ENCODE measurements at regions not wholly inside any gene's neighbourhood (a gene's known extent, or its start where the extent isn't known, plus 50 kb on each side); places are given as distances from the start of the nearest gene placed in this dataset.
A peak's percentile ranks its signal among the peaks of the same experiment; 100 is the strongest.

DNA sequence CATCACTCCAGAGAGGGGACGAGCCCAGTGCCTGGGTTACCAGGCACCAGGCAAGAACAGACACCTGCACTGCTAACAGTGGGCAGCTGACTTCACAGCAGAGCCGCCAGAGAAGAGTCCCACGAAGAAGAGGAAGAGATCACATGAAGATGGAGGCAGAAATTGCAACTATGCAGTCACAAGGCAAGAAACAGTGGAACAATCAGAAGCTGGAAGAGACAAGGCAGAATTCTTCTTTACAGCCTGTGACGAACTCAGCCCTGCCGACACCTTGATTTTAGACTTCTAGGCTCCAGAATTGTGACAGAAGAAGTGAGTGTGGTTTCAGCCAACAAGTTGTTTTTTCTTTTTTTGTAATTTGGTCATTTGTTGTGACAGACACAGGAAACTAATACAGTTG, 59.2 kb downstream of the IL12A start:
- H4K20me1 ChIP-seq (ENCODE audit: insufficient read depth, low read length): no peaks in the 10 kb centered on the region
- peaks cover 5 to 7% of the 10 kb centered on the region in 2 donors for H3K9me3 ChIP-seq (replicated peaks in 1 of 2; ENCODE audit: control insufficient read depth in 1 of 2, insufficient read depth in 1 of 2, low read length in 2 of 2)
- Mint-ChIP-seq H3K4me3 (no peak overlapping the region), H3K36me3 (no peaks in the 10 kb centered on the region), H3K9me3 (peaks cover 3 to 8% (median 5%) of the 10 kb centered on the region in 7 donors), H3K4me1 (peaks cover 13% of the 10 kb centered on the region), H3K27me3 (ENCODE audit: low read depth in 3 of 3) (peaks cover 0 to 12% (median 0%) of the 10 kb centered on the region in 3 donors), H3K27ac (no peak overlapping the region)
- intact Hi-C loops (cut with micrococcal nuclease): no loop called here
- H3K4me1 ChIP-seq (ENCODE audit: control insufficient read depth in 1 of 2, insufficient read depth in 2 of 2, low read length in 2 of 2): no peaks in the 10 kb centered on the region
- no peak overlapping the region for H3K4me2 ChIP-seq (replicated peaks; ENCODE audit: extremely low read depth, low read length, poor library complexity, severe bottlenecking)
- H3K27ac ChIP-seq (ENCODE audit: low read depth in 1 of 2, low read length in 2 of 2): no peak overlapping the region
- DNase-seq: no peak
- H3K27me3 ChIP-seq (ENCODE audit: control insufficient read depth in 2 of 2, insufficient read depth in 2 of 2, low read length in 2 of 2): no peaks in the 10 kb centered on the region
- H3K79me2 ChIP-seq (ENCODE audit: insufficient read depth, low read length): no peaks in the 10 kb centered on the region
- no peak overlapping the region for H3K9ac ChIP-seq (ENCODE audit: insufficient read depth, low read length, poor library complexity, severe bottlenecking)
- TF ChIP-seq CTCF (IDR thresholded peaks at IDR 0.05): no peak
- WGBS (ENCODE audit: insufficient coverage): 31% methylated on average over 4 of the region's 5 CpGs
- H3K4me3 ChIP-seq (replicated peaks in 1 of 3; ENCODE audit: low read depth in 2 of 3, low read length in 3 of 3): no peak overlapping the region
- H3K36me3 ChIP-seq (replicated peaks in 1 of 2; ENCODE audit: control insufficient read depth in 1 of 2, insufficient read depth in 2 of 2, low read length in 2 of 2): no peaks in the 10 kb centered on the region
- peak overlapping the region; percentile 54 for H2AFZ ChIP-seq (ENCODE audit: insufficient read depth, low read depth, low read length, poor library complexity, severe bottlenecking)

GRCh38 chr3:160049038-160049437, 60.4 kb downstream of the IL12A start:
- Mint-ChIP-seq H3K36me3 (no peaks in the 10 kb centered on the region), H3K4me3 (no peak overlapping the region), H3K4me1 (peaks cover 13% of the 10 kb centered on the region), H3K27me3 (ENCODE audit: low read depth in 3 of 3) (peaks cover 0 to 12% (median 1%) of the 10 kb centered on the region in 3 donors), H3K9me3 (no peaks in the 10 kb centered on the region), H3K27ac (no peak overlapping the region)
- H4K20me1 ChIP-seq (ENCODE audit: insufficient read depth, low read length): no peaks in the 10 kb centered on the region
- DNase-seq: no peak
- no peak overlapping the region for H2AFZ ChIP-seq (ENCODE audit: insufficient read depth, low read depth, low read length, poor library complexity, severe bottlenecking)
- no peak for TF ChIP-seq CTCF (IDR thresholded peaks at IDR 0.05)
- intact Hi-C loops (cut with micrococcal nuclease): no loop called here
- H3K79me2 ChIP-seq (ENCODE audit: insufficient read depth, low read length): no peaks in the 10 kb centered on the region
- H3K9me3 ChIP-seq (replicated peaks in 1 of 2; ENCODE audit: control insufficient read depth in 1 of 2, insufficient read depth in 1 of 2, low read length in 2 of 2): no peaks in the 10 kb centered on the region
- H3K4me3 ChIP-seq (replicated peaks in 1 of 3; ENCODE audit: low read depth in 2 of 3, low read length in 3 of 3): no peak overlapping the region
- H3K4me1 ChIP-seq (ENCODE audit: control insufficient read depth in 1 of 2, insufficient read depth in 2 of 2, low read length in 2 of 2): no peaks in the 10 kb centered on the region
- H3K9ac ChIP-seq (ENCODE audit: insufficient read depth, low read length, poor library complexity, severe bottlenecking): no peak overlapping the region
- H3K4me2 ChIP-seq (replicated peaks; ENCODE audit: extremely low read depth, low read length, poor library complexity, severe bottlenecking): no peak overlapping the region
- no peak overlapping the region for H3K27ac ChIP-seq (ENCODE audit: low read depth in 1 of 2, low read length in 2 of 2)
- no CpG with 5 or more reads among the region's 2 CpGs for WGBS (ENCODE audit: insufficient coverage)
- no peaks in the 10 kb centered on the region for H3K36me3 ChIP-seq (replicated peaks in 1 of 2; ENCODE audit: control insufficient read depth in 1 of 2, insufficient read depth in 2 of 2, low read length in 2 of 2)
- H3K27me3 ChIP-seq (ENCODE audit: control insufficient read depth in 2 of 2, insufficient read depth in 2 of 2, low read length in 2 of 2): no peaks in the 10 kb centered on the region
